ENCODE measurements at regions not wholly inside any gene's neighbourhood (a gene's known extent, or its start where the extent isn't known, plus 50 kb on each side); places are given as distances from the start of the nearest gene placed in this dataset.

- no peaks in the 10 kb centered on the region for H3K9me3 ChIP-seq (ENCODE audit: control insufficient read depth, insufficient read depth, low read length)
- H3K4me3 ChIP-seq (ENCODE audit: low read length), result no peak overlapping the region
- H3K4me1 ChIP-seq (ENCODE audit: control insufficient read depth, low read length), result no peaks in the 10 kb centered on the region
- no peak overlapping the region for H3K4me2 ChIP-seq (ENCODE audit: low read length)
- no peaks in the 10 kb centered on the region for H4K20me1 ChIP-seq (ENCODE audit: control insufficient read depth, insufficient read depth, low read depth, low read length)
- H3K27ac ChIP-seq (ENCODE audit: low read depth, low read length), result no peak overlapping the region
- H3K79me2 ChIP-seq (ENCODE audit: control insufficient read depth, low read length), result no peaks in the 10 kb centered on the region
- no peaks in the 10 kb centered on the region for H3K36me3 ChIP-seq (ENCODE audit: control insufficient read depth, low read length)
- TF ChIP-seq CTCF (IDR thresholded peaks at IDR 0.05; ENCODE audit: low read depth, low read length, poor library complexity, severe bottlenecking), result no peak
- TF ChIP-seq EZH2phosphoT487 (IDR thresholded peaks at IDR 0.05; ENCODE audit: borderline replicate concordance, low read length), result no peak
- H3F3A ChIP-seq (ENCODE audit: control insufficient read depth, insufficient read depth), result no peaks in the 10 kb centered on the region
- H3K9me2 ChIP-seq (replicated peaks; ENCODE audit: control insufficient read depth, low read length), result no peaks in the 10 kb centered on the region
- no peaks in the 10 kb centered on the region; the same call in 1 of the 2 replicates for H3K27me3 ChIP-seq (ENCODE audit: control insufficient read depth, low read length)
Measured at GRCh38 chr1:25068316-25068715, 138.2 kb upstream of the RUNX3 start.

GRCh38 chr1:25067518-25068251 lies 137.6 kb upstream of the RUNX3 start:
- no peaks in the 10 kb centered on the region for H3K4me1 ChIP-seq (ENCODE audit: control insufficient read depth, low read length)
- no peaks in the 10 kb centered on the region for H3K36me3 ChIP-seq (ENCODE audit: control insufficient read depth, low read length)
- no peak overlapping the region for H3K27ac ChIP-seq (ENCODE audit: low read depth, low read length)
- H3K4me2 ChIP-seq (ENCODE audit: low read length), result no peak overlapping the region
- H3F3A ChIP-seq (ENCODE audit: control insufficient read depth, insufficient read depth), result no peaks in the 10 kb centered on the region
- TF ChIP-seq EZH2phosphoT487 (IDR thresholded peaks at IDR 0.05; ENCODE audit: borderline replicate concordance, low read length) (no peak), CTCF (IDR thresholded peaks at IDR 0.05; ENCODE audit: low read depth, low read length, poor library complexity, severe bottlenecking) (no peak)
- no peaks in the 10 kb centered on the region for H4K20me1 ChIP-seq (ENCODE audit: control insufficient read depth, insufficient read depth, low read depth, low read length)
- H3K27me3 ChIP-seq (ENCODE audit: control insufficient read depth, low read length), result no peaks in the 10 kb centered on the region; the same call in 1 of the 2 replicates
- no peak overlapping the region for H3K4me3 ChIP-seq (ENCODE audit: low read length)
- H3K9me2 ChIP-seq (replicated peaks; ENCODE audit: control insufficient read depth, low read length), result no peaks in the 10 kb centered on the region
- H3K79me2 ChIP-seq (ENCODE audit: control insufficient read depth, low read length), result no peaks in the 10 kb centered on the region
- H3K9me3 ChIP-seq (ENCODE audit: control insufficient read depth, insufficient read depth, low read length), result no peaks in the 10 kb centered on the region

- Histone ChIP-seq H3K27me3 (ENCODE audit: control insufficient read depth, low read length) (no peaks in the 10 kb centered on the region; the same call in 1 of the 2 replicates), H3K9me2 (replicated peaks; ENCODE audit: control insufficient read depth, low read length) (no peaks in the 10 kb centered on the region), H3F3A (ENCODE audit: control insufficient read depth, insufficient read depth) (no peaks in the 10 kb centered on the region), H4K20me1 (ENCODE audit: control insufficient read depth, insufficient read depth, low read depth, low read length) (no peaks in the 10 kb centered on the region), H3K4me3 (ENCODE audit: low read length) (no peak overlapping the region), H3K9me3 (ENCODE audit: control insufficient read depth, insufficient read depth, low read length) (no peaks in the 10 kb centered on the region), H3K4me1 (ENCODE audit: control insufficient read depth, low read length) (no peaks in the 10 kb centered on the region), H3K36me3 (ENCODE audit: control insufficient read depth, low read length) (no peaks in the 10 kb centered on the region), H3K79me2 (ENCODE audit: control insufficient read depth, low read length) (no peaks in the 10 kb centered on the region), H3K4me2 (ENCODE audit: low read length) (no peak overlapping the region), H3K27ac (ENCODE audit: low read depth, low read length) (no peak overlapping the region)
- TF ChIP-seq CTCF (IDR thresholded peaks at IDR 0.05; ENCODE audit: low read depth, low read length, poor library complexity, severe bottlenecking) (no peak), EZH2phosphoT487 (IDR thresholded peaks at IDR 0.05; ENCODE audit: borderline replicate concordance, low read length) (no peak)
Measured at GRCh38 chr1:25066731-25067517, 136.8 kb upstream of the RUNX3 start.

Data from DOHH2 (cell line).